ENCODE measurements at regions not wholly inside any gene's neighbourhood (a gene's known extent, or its start where the extent isn't known, plus 50 kb on each side); places are given as distances from the start of the nearest gene placed in this dataset.

GRCh38 chr18:47415881-47416280 is 164.4 kb upstream of the SKOR2 start:
- intact Hi-C loops (cut with micrococcal nuclease): no loop called here
- H3K36me3 Mint-ChIP-seq (ENCODE audit: low read depth): no peaks in the 10 kb centered on the region
- no peak overlapping the region for H3K27ac Mint-ChIP-seq
- no peak overlapping the region for H3K4me3 Mint-ChIP-seq
- peaks cover 10% of the 10 kb centered on the region for H3K4me1 Mint-ChIP-seq (ENCODE audit: low read depth)
- H3K9me3 Mint-ChIP-seq: no peaks in the 10 kb centered on the region
- H3K27me3 Mint-ChIP-seq: peaks cover 4% of the 10 kb centered on the region

GRCh38 chr18:47413327-47413726 is 161.9 kb upstream of the SKOR2 start:
- Mint-ChIP-seq H3K27me3 (peaks cover 4% of the 10 kb centered on the region), H3K36me3 (ENCODE audit: low read depth) (no peaks in the 10 kb centered on the region), H3K4me3 (no peak overlapping the region), H3K27ac (no peak overlapping the region), H3K4me1 (ENCODE audit: low read depth) (peaks cover 5% of the 10 kb centered on the region), H3K9me3 (no peaks in the 10 kb centered on the region)
- intact Hi-C loops (cut with micrococcal nuclease): no loop called here

- peaks cover 4% of the 10 kb centered on the region for H3K27me3 Mint-ChIP-seq
- intact Hi-C loops (cut with micrococcal nuclease): no loop called here
- no peaks in the 10 kb centered on the region for H3K9me3 Mint-ChIP-seq
- H3K27ac Mint-ChIP-seq: no peak overlapping the region
- H3K4me1 Mint-ChIP-seq (ENCODE audit: low read depth): peaks cover 5% of the 10 kb centered on the region
- no peaks in the 10 kb centered on the region for H3K36me3 Mint-ChIP-seq (ENCODE audit: low read depth)
- H3K4me3 Mint-ChIP-seq: no peak overlapping the region
Measured at GRCh38 chr18:47412924-47413323, 161.5 kb upstream of the SKOR2 start.

GRCh38 chr18:47411159-47411558 is 159.7 kb upstream of the SKOR2 start:
- Mint-ChIP-seq H3K4me1 (ENCODE audit: low read depth) (peaks cover 5% of the 10 kb centered on the region), H3K27me3 (peaks cover 4% of the 10 kb centered on the region), H3K27ac (no peak overlapping the region), H3K9me3 (no peaks in the 10 kb centered on the region), H3K36me3 (ENCODE audit: low read depth) (no peaks in the 10 kb centered on the region), H3K4me3 (no peak overlapping the region)
- intact Hi-C loops (cut with micrococcal nuclease): no loop called here

- H3K36me3 Mint-ChIP-seq (ENCODE audit: low read depth): no peaks in the 10 kb centered on the region
- no peaks in the 10 kb centered on the region for H3K4me1 Mint-ChIP-seq (ENCODE audit: low read depth)
- no peaks in the 10 kb centered on the region for H3K9me3 Mint-ChIP-seq
- no peak overlapping the region for H3K4me3 Mint-ChIP-seq
- no peak overlapping the region for H3K27ac Mint-ChIP-seq
- intact Hi-C loops (cut with micrococcal nuclease): no loop called here
- peaks cover 1% of the 10 kb centered on the region for H3K27me3 Mint-ChIP-seq
Measured at GRCh38 chr18:47410139-47410538, 158.7 kb upstream of the SKOR2 start.

GRCh38 chr18:47409519-47409918 is 158.1 kb upstream of the SKOR2 start:
- no peaks in the 10 kb centered on the region for H3K4me1 Mint-ChIP-seq (ENCODE audit: low read depth)
- H3K9me3 Mint-ChIP-seq: no peaks in the 10 kb centered on the region
- H3K27ac Mint-ChIP-seq: no peak overlapping the region
- intact Hi-C loops (cut with micrococcal nuclease): no loop called here
- H3K36me3 Mint-ChIP-seq (ENCODE audit: low read depth): no peaks in the 10 kb centered on the region
- no peak overlapping the region for H3K4me3 Mint-ChIP-seq
- peaks cover 1% of the 10 kb centered on the region for H3K27me3 Mint-ChIP-seq

- Mint-ChIP-seq H3K9me3 (no peaks in the 10 kb centered on the region), H3K4me1 (ENCODE audit: low read depth) (no peaks in the 10 kb centered on the region), H3K36me3 (ENCODE audit: low read depth) (no peaks in the 10 kb centered on the region), H3K4me3 (no peak overlapping the region), H3K27ac (no peak overlapping the region), H3K27me3 (no peaks in the 10 kb centered on the region)
- intact Hi-C loops (cut with micrococcal nuclease): no loop called here
Measured at GRCh38 chr18:47407736-47408135, 156.3 kb upstream of the SKOR2 start.

GRCh38 chr18:47404845-47405244 is 153.4 kb upstream of the SKOR2 start:
- no peak overlapping the region for H3K4me3 Mint-ChIP-seq
- H3K27ac Mint-ChIP-seq: no peak overlapping the region
- intact Hi-C loops (cut with micrococcal nuclease): no loop called here
- no peaks in the 10 kb centered on the region for H3K4me1 Mint-ChIP-seq (ENCODE audit: low read depth)
- H3K36me3 Mint-ChIP-seq (ENCODE audit: low read depth): no peaks in the 10 kb centered on the region
- no peaks in the 10 kb centered on the region for H3K9me3 Mint-ChIP-seq
- no peaks in the 10 kb centered on the region for H3K27me3 Mint-ChIP-seq

GRCh38 chr18:47403949-47404348 is 152.5 kb upstream of the SKOR2 start:
- no peak overlapping the region for H3K27ac Mint-ChIP-seq
- no peaks in the 10 kb centered on the region for H3K36me3 Mint-ChIP-seq (ENCODE audit: low read depth)
- intact Hi-C loops (cut with micrococcal nuclease): no loop called here
- H3K4me3 Mint-ChIP-seq: no peak overlapping the region
- H3K9me3 Mint-ChIP-seq: no peaks in the 10 kb centered on the region
- H3K4me1 Mint-ChIP-seq (ENCODE audit: low read depth): no peaks in the 10 kb centered on the region
- no peaks in the 10 kb centered on the region for H3K27me3 Mint-ChIP-seq

- H3K9me3 Mint-ChIP-seq: no peaks in the 10 kb centered on the region
- H3K4me1 Mint-ChIP-seq (ENCODE audit: low read depth): no peaks in the 10 kb centered on the region
Measured at GRCh38 chr18:47403317-47403716, 151.9 kb upstream of the SKOR2 start.

GRCh38 chr18:47399475-47399874 is 148.0 kb upstream of the SKOR2 start:
- H3K27ac Mint-ChIP-seq: no peak overlapping the region
- H3K27me3 Mint-ChIP-seq: no peaks in the 10 kb centered on the region
- intact Hi-C loops (cut with micrococcal nuclease): no loop called here
- no peak overlapping the region for H3K4me3 Mint-ChIP-seq
- no peaks in the 10 kb centered on the region for H3K4me1 Mint-ChIP-seq (ENCODE audit: low read depth)
- H3K9me3 Mint-ChIP-seq: no peaks in the 10 kb centered on the region
- H3K36me3 Mint-ChIP-seq (ENCODE audit: low read depth): no peaks in the 10 kb centered on the region

More at GRCh38 chr18:47403317-47403716, 151.9 kb upstream of the SKOR2 start:
- no peak overlapping the region for H3K4me3 Mint-ChIP-seq
- H3K27ac Mint-ChIP-seq: no peak overlapping the region
- H3K27me3 Mint-ChIP-seq: no peaks in the 10 kb centered on the region
- H3K36me3 Mint-ChIP-seq (ENCODE audit: low read depth): no peaks in the 10 kb centered on the region
- intact Hi-C loops (cut with micrococcal nuclease): no loop called here

GRCh38 chr18:47397671-47398319 is 146.3 kb upstream of the SKOR2 start:
- H3K9me3 Mint-ChIP-seq: no peaks in the 10 kb centered on the region
- intact Hi-C loops (cut with micrococcal nuclease): no loop called here
- H3K4me3 Mint-ChIP-seq: no peak overlapping the region
- H3K27me3 Mint-ChIP-seq: no peaks in the 10 kb centered on the region
- H3K4me1 Mint-ChIP-seq (ENCODE audit: low read depth): no peaks in the 10 kb centered on the region
- no peak overlapping the region for H3K27ac Mint-ChIP-seq
- H3K36me3 Mint-ChIP-seq (ENCODE audit: low read depth): no peaks in the 10 kb centered on the region

GRCh38 chr18:47391665-47392064 is 140.2 kb upstream of the SKOR2 start:
- Mint-ChIP-seq H3K27ac (no peak overlapping the region), H3K4me1 (ENCODE audit: low read depth) (no peaks in the 10 kb centered on the region), H3K36me3 (ENCODE audit: low read depth) (no peaks in the 10 kb centered on the region), H3K4me3 (no peak overlapping the region), H3K9me3 (no peaks in the 10 kb centered on the region), H3K27me3 (no peaks in the 10 kb centered on the region)
- intact Hi-C loops (cut with micrococcal nuclease): no loop called here

- no peaks in the 10 kb centered on the region for H3K36me3 Mint-ChIP-seq (ENCODE audit: low read depth)
- no peak overlapping the region for H3K27ac Mint-ChIP-seq
- no peaks in the 10 kb centered on the region for H3K4me1 Mint-ChIP-seq (ENCODE audit: low read depth)
- no peak overlapping the region for H3K4me3 Mint-ChIP-seq
- no peaks in the 10 kb centered on the region for H3K9me3 Mint-ChIP-seq
- intact Hi-C loops (cut with micrococcal nuclease): no loop called here
- no peaks in the 10 kb centered on the region for H3K27me3 Mint-ChIP-seq
Measured at GRCh38 chr18:47390410-47391024, 139.1 kb upstream of the SKOR2 start.

GRCh38 chr18:47389210-47389609 is 137.8 kb upstream of the SKOR2 start:
- no peak overlapping the region for H3K4me3 Mint-ChIP-seq
- no peaks in the 10 kb centered on the region for H3K4me1 Mint-ChIP-seq (ENCODE audit: low read depth)
- intact Hi-C loops (cut with micrococcal nuclease): no loop called here
- H3K27me3 Mint-ChIP-seq: no peaks in the 10 kb centered on the region
- H3K36me3 Mint-ChIP-seq (ENCODE audit: low read depth): no peaks in the 10 kb centered on the region
- H3K27ac Mint-ChIP-seq: no peak overlapping the region
- H3K9me3 Mint-ChIP-seq: no peaks in the 10 kb centered on the region
